SK-N-SH (cell line): ENCODE measurements at regions not wholly inside any gene's neighbourhood (a gene's known extent, or its start where the extent isn't known, plus 50 kb on each side); places are given as distances from the start of the nearest gene placed in this dataset.

Source experiments
- CTCF ChIA-PET: fragments of 300-600, 350-600 bp; formaldehyde crosslinking; extraction: SDS; loops from one replicate; lab custom pipeline; 2021; lab: Yijun Ruan, JAX
- POLR2A ChIA-PET: fragments of 350-600 bp; sonication (Branson Sonifier 250); formaldehyde crosslinking; extraction: SDS; loops from one replicate; lab custom pipeline; 2020; ENCODE audit warnings: antibody characterized with exemption, inconsistent platforms; lab: Yijun Ruan, JAX
- DNase-seq: peaks from one replicate; pipeline ENCODE4 v3.0.0; 2012
- H2AFZ ChIP-seq: fragments of 200-600 bp; sonication (generic); 2 replicates; pipeline ENCODE4 v1.8.1; 2016; ENCODE audit warnings: antibody characterized with exemption, mild to moderate bottlenecking, low read depth
- H3F3A ChIP-seq: fragments of 200-600 bp; sonication (generic); replicated peaks from 2 replicates; pipeline ENCODE3; 2016; ENCODE audit warnings: antibody characterized with exemption, mild to moderate bottlenecking; ENCODE audit not compliant: insufficient read depth
- H3K27ac ChIP-seq, 2 experiments: fragments of 200-500 bp in 1 of 2; fragments of 200-600 bp in 1 of 2; sonication (Bioruptor generic) in 1 of 2; sonication (generic), shearing (Covaris generic) in 1 of 2; 2 replicates each; pipeline versions ENCODE4 v1.5.1 to v1.6.1; 2014 to 2016; ENCODE audit warnings: low read depth in 2 of 2, inconsistent platforms in 1 of 2, low read length in 1 of 2, mild to moderate bottlenecking in 1 of 2, mixed read lengths in 1 of 2
- H3K27me3 ChIP-seq: fragments of 200-600 bp; sonication (generic), shearing (Covaris generic); 2 replicates; pipeline ENCODE4 v1.6.1; 2016; ENCODE audit warnings: mixed run types; ENCODE audit not compliant: insufficient read depth
- H3K36me3 ChIP-seq, 2 experiments: fragments of 200-500 bp in 1 of 2; fragments of 200-600 bp in 1 of 2; sonication (Bioruptor generic) in 1 of 2; sonication (generic) in 1 of 2; replicated peaks in 1 of 2; 2 replicates each; pipeline versions ENCODE3 to v1.5.1; 2014 to 2016; ENCODE audit warnings: low read length in 1 of 2, mild to moderate bottlenecking in 1 of 2; ENCODE audit not compliant: insufficient read depth in 2 of 2, control insufficient read depth in 1 of 2
- H3K4me1 ChIP-seq, 2 experiments: fragments of 200-500 bp in 1 of 2; fragments of 200-600 bp in 1 of 2; sonication (Bioruptor generic) in 1 of 2; sonication (generic), shearing (Covaris generic) in 1 of 2; 2 replicates each; pipeline versions ENCODE4 v1.5.1 to v1.6.1; 2014 to 2016; ENCODE audit warnings: low read depth in 1 of 2, low read length in 1 of 2, mixed run types in 1 of 2; ENCODE audit not compliant: insufficient read depth in 2 of 2, control insufficient read depth in 1 of 2
- H3K4me2 ChIP-seq: fragments of 200-600 bp; sonication (generic), shearing (Covaris generic); 2 replicates; pipeline ENCODE4 v1.6.1; 2017; ENCODE audit warnings: mixed run types
- H3K4me3 ChIP-seq, 2 experiments: fragments of 200-500 bp in 1 of 2; fragments of 200-600 bp in 1 of 2; sonication (Bioruptor generic) in 1 of 2; sonication (generic), shearing (Covaris generic) in 1 of 2; 2 replicates each; pipeline versions ENCODE4 v1.5.1 to v1.8.1; 2014 to 2016; ENCODE audit warnings: low read depth in 2 of 2, inconsistent platforms in 1 of 2, low read length in 1 of 2, mild to moderate bottlenecking in 1 of 2, mixed read lengths in 1 of 2, moderate library complexity in 1 of 2
- H3K79me2 ChIP-seq: fragments of 200-600 bp; sonication (generic); 2 replicates; pipeline ENCODE4 v1.8.1; 2017; ENCODE audit warnings: mild to moderate bottlenecking; ENCODE audit not compliant: insufficient read depth
- H3K9ac ChIP-seq: fragments of 200-600 bp; sonication (generic); 2 replicates; pipeline ENCODE4 v1.6.1; 2017; ENCODE audit warnings: mixed run types
- H3K9me2 ChIP-seq: fragments of 200-600 bp; sonication (generic); 2 replicates; pipeline ENCODE4 v1.6.1; 2017; ENCODE audit warnings: mixed run types
- H3K9me3 ChIP-seq: fragments of 200-600 bp; sonication (generic); 2 replicates; pipeline ENCODE4 v1.6.1; 2017; ENCODE audit warnings: mixed run types, mild to moderate bottlenecking, moderate library complexity
- H4K20me1 ChIP-seq: fragments of 200-600 bp; sonication (generic); 2 replicates; pipeline ENCODE4 v1.6.1; 2017; ENCODE audit warnings: mild to moderate bottlenecking, mixed run types; ENCODE audit not compliant: insufficient read depth
- EZH2phosphoT487 ChIP-seq: fragments of 200-600 bp; sonication (generic); IDR thresholded peaks from 2 replicates; pipeline ENCODE4 v1.6.1; 2017; ENCODE audit warnings: low read depth, mixed run types, mild to moderate bottlenecking, antibody characterized with exemption, moderate library complexity, borderline replicate concordance
- FOSL2 ChIP-seq: IDR thresholded peaks from 2 replicates; pipeline ENCODE4 v1.4.0; 2012; ENCODE audit warnings: low read depth, mild to moderate bottlenecking, moderate library complexity, borderline replicate concordance
- NRF1 ChIP-seq: IDR thresholded peaks from 2 replicates; pipeline ENCODE4 v1.6.1; 2012; ENCODE audit warnings: low read depth, mild to moderate bottlenecking, low read length
- POLR2AphosphoS5 ChIP-seq: IDR thresholded peaks from 2 replicates; pipeline ENCODE4 v1.6.1; 2012; ENCODE audit warnings: low read depth, low read length
- RAD21 ChIP-seq: IDR thresholded peaks from 2 replicates; pipeline ENCODE4 v1.6.1; 2012; ENCODE audit warnings: mild to moderate bottlenecking, low read length
- RCOR1 ChIP-seq: fragments of 150-350 bp; IDR thresholded peaks from 2 replicates; pipeline ENCODE4 v1.6.1; 2017; ENCODE audit warnings: antibody characterized with exemption, low read length
- SIN3A ChIP-seq: IDR thresholded peaks from 2 replicates; pipeline ENCODE4 v1.6.1; 2012; ENCODE audit warnings: low read depth, mild to moderate bottlenecking, low read length, moderate library complexity, borderline replicate concordance
- WGBS: methylation state at CpG from one replicate; pipeline ENCODE4 v1.1.6; 2017; ENCODE audit warnings: low lambda C conversion rate; 5-methylcytosine and 5-hydroxymethylcytosine counted together
- TF ChIP-seq, protein P1 (sequence below): fragments of 150-350 bp; IDR thresholded peaks from 2 replicates; pipeline ENCODE4 v1.6.1; 2017; ENCODE audit warnings: antibody characterized with exemption, low read length, low read depth, borderline replicate concordance
- TF ChIP-seq, protein P2 (sequence below): IDR thresholded peaks from 2 replicates; pipeline ENCODE4; 2012
- TF ChIP-seq, protein P3 (sequence below): IDR thresholded peaks from 2 replicates; pipeline ENCODE4 v1.6.1; 2012; ENCODE audit warnings: mild to moderate bottlenecking, low read depth, low read length, moderate library complexity
- TF ChIP-seq, protein P4 (sequence below): fragments of 200-600 bp; sonication (generic); IDR thresholded peaks from 2 replicates; pipeline ENCODE4 v1.6.1; 2017; ENCODE audit warnings: antibody characterized with exemption, mild to moderate bottlenecking, moderate library complexity
- TF ChIP-seq, protein P5 (sequence below): IDR thresholded peaks from 2 replicates; pipeline ENCODE4 v1.4.0; 2012; ENCODE audit warnings: low read depth

DNA sequence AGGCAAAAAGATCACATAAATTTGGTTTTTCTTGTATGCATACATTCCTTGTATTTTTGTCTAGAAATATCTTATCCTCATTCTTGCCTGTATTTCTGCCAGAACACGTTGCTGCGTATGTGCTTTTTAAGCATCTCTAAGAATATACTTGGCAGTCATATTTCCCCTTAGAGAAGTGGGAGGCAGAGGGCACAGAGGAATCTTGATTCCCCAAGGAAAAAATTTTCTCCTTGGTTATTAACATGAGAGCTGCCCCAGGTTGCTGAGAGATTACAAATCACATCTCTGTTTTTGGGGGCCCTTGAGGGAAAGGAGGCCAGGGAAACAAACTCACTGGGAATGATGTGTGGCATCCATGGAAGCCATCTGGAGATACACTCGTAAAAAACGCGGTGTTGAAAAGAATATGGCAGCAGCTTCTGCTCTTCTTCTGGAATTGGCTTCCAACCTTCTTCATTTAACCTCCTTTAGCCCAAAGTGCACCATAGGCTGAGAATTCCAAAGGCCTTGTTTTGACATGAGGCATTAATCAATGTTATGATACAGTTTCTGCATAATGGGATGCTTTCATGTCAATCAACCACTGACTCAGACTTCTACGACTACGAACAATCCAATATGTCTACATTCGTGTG lies 684.3 kb upstream of the SORCS1 start:
- POLR2A ChIA-PET: no interaction called here
- Histone ChIP-seq H3K79me2 (no peaks in the 10 kb centered on the region), H3K27ac (no peak overlapping the region), H3K9me2 (no peaks in the 10 kb centered on the region), H2AFZ (no peak overlapping the region), H3K4me2 (no peak overlapping the region), H3K4me1 (no peaks in the 10 kb centered on the region), H4K20me1 (no peaks in the 10 kb centered on the region), H3K36me3 (no peaks in the 10 kb centered on the region), H3F3A (no peaks in the 10 kb centered on the region), H3K4me3 (no peak overlapping the region), H3K27me3 (no peaks in the 10 kb centered on the region; the same call in 1 of the 2 replicates), H3K9ac (no peak overlapping the region), H3K9me3 (no peaks in the 10 kb centered on the region)
- DNase-seq: no peak
- 53% methylated on average over 8 of the region's 8 CpGs for WGBS
- TF ChIP-seq, protein P1, sequence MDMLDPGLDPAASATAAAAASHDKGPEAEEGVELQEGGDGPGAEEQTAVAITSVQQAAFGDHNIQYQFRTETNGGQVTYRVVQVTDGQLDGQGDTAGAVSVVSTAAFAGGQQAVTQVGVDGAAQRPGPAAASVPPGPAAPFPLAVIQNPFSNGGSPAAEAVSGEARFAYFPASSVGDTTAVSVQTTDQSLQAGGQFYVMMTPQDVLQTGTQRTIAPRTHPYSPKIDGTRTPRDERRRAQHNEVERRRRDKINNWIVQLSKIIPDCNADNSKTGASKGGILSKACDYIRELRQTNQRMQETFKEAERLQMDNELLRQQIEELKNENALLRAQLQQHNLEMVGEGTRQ: no peak
- TF ChIP-seq EZH2phosphoT487 (no peak), RCOR1 (no peak), FOSL2 (no peak), SIN3A (no peak), NRF1 (no peak), POLR2AphosphoS5 (no peak), RAD21 (no peak)
- TF ChIP-seq, protein P2, sequence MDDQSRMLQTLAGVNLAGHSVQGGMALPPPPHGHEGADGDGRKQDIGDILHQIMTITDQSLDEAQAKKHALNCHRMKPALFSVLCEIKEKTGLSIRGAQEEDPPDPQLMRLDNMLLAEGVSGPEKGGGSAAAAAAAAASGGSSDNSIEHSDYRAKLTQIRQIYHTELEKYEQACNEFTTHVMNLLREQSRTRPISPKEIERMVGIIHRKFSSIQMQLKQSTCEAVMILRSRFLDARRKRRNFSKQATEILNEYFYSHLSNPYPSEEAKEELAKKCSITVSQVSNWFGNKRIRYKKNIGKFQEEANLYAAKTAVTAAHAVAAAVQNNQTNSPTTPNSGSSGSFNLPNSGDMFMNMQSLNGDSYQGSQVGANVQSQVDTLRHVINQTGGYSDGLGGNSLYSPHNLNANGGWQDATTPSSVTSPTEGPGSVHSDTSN: no peak
- TF ChIP-seq, protein P3, sequence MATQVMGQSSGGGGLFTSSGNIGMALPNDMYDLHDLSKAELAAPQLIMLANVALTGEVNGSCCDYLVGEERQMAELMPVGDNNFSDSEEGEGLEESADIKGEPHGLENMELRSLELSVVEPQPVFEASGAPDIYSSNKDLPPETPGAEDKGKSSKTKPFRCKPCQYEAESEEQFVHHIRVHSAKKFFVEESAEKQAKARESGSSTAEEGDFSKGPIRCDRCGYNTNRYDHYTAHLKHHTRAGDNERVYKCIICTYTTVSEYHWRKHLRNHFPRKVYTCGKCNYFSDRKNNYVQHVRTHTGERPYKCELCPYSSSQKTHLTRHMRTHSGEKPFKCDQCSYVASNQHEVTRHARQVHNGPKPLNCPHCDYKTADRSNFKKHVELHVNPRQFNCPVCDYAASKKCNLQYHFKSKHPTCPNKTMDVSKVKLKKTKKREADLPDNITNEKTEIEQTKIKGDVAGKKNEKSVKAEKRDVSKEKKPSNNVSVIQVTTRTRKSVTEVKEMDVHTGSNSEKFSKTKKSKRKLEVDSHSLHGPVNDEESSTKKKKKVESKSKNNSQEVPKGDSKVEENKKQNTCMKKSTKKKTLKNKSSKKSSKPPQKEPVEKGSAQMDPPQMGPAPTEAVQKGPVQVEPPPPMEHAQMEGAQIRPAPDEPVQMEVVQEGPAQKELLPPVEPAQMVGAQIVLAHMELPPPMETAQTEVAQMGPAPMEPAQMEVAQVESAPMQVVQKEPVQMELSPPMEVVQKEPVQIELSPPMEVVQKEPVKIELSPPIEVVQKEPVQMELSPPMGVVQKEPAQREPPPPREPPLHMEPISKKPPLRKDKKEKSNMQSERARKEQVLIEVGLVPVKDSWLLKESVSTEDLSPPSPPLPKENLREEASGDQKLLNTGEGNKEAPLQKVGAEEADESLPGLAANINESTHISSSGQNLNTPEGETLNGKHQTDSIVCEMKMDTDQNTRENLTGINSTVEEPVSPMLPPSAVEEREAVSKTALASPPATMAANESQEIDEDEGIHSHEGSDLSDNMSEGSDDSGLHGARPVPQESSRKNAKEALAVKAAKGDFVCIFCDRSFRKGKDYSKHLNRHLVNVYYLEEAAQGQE: no peak
- TF ChIP-seq, protein P4, sequence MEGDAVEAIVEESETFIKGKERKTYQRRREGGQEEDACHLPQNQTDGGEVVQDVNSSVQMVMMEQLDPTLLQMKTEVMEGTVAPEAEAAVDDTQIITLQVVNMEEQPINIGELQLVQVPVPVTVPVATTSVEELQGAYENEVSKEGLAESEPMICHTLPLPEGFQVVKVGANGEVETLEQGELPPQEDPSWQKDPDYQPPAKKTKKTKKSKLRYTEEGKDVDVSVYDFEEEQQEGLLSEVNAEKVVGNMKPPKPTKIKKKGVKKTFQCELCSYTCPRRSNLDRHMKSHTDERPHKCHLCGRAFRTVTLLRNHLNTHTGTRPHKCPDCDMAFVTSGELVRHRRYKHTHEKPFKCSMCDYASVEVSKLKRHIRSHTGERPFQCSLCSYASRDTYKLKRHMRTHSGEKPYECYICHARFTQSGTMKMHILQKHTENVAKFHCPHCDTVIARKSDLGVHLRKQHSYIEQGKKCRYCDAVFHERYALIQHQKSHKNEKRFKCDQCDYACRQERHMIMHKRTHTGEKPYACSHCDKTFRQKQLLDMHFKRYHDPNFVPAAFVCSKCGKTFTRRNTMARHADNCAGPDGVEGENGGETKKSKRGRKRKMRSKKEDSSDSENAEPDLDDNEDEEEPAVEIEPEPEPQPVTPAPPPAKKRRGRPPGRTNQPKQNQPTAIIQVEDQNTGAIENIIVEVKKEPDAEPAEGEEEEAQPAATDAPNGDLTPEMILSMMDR: no peak
- TF ChIP-seq, protein P5, sequence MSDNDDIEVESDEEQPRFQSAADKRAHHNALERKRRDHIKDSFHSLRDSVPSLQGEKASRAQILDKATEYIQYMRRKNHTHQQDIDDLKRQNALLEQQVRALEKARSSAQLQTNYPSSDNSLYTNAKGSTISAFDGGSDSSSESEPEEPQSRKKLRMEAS: no peak
- CTCF ChIA-PET: interaction anchor here (0.6 kb wide), 1 partner anchor 12 kb away, joined by 3 read pairs; no protein-coding TSS in a partner anchor
